B cell (primary cell): ENCODE measurements at regions not wholly inside any gene's neighbourhood (a gene's known extent, or its start where the extent isn't known, plus 50 kb on each side); places are given as distances from the start of the nearest gene placed in this dataset.

Experiments used
- CTCF ChIP-seq: fragments of 200-600 bp; IDR thresholded peaks from one replicate; pipeline ENCODE4 v1.8.0; 2022; ENCODE audit warnings: antibody characterized with exemption, mild to moderate bottlenecking
- EZH2 ChIP-seq: IDR thresholded peaks from 2 replicates; pipeline ENCODE4 v1.6.1; 2012; ENCODE audit warnings: borderline replicate concordance, low read depth, mild to moderate bottlenecking, moderate library complexity, low read length; ENCODE audit not compliant: insufficient read depth, poor library complexity, severe bottlenecking

- no peak for TF ChIP-seq CTCF
- TF ChIP-seq EZH2 = no peak
Measured at GRCh38 chr12:94841177-94841576, 162.3 kb downstream of the NDUFA12 start.
